Anterior cingulate cortex (tissue), 58 donors: ENCODE measurements at regions not wholly inside any gene's neighbourhood (a gene's known extent, or its start where the extent isn't known, plus 50 kb on each side); places are given as distances from the start of the nearest gene placed in this dataset.
"Not testable (repeated sequence)": the region's sequence is repeated elsewhere in the genome, so short reads cannot be mapped to it uniquely, and the experiment has no call there.

Source experiments
- DNase-seq, 58 donors: peaks; one replicate each; lab custom pipeline; 2025; lab: John Stamatoyannopoulos, UW

DNA sequence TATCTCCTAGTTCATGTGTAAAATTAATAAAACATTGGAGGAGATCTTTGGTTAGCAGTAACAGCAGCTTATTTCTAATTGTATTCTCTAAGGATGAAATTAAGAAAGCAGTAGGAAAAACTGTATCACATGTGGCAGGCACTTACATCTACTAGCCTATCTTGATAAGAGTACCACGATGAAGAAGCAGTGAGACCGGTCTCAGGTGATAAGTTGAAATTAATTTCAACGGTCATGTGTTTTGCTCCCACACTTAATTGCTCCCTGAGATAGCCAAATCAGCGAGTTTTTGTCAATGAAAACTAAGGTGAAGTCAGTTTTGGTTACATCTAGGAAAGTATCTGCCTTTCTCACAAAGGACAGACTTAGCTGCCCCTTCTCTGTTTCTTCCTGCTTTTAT lies 115.8 kb upstream of the WIPF3 start:
- DNase-seq, result not testable (repeated sequence)

DNA sequence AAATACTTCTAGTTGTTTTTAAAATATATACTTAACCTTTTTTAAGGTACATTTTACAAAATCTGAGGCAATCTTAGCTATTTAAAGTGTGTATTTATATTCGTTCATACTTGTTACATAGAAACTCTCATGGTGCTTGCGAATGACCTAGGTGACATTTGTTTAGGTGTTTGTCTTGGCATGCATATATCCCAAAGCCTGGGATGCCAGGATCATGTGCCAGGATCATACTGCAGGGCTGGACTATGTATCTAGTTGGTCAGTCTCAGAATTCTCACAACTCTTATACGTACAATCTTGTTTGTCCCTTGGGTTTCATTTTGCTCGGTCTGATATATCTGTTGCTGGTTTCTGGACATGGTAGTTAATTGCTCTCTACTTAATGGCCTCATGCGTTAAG lies 109.9 kb upstream of the WIPF3 start:
- DNase-seq, result not testable (repeated sequence)

DNA sequence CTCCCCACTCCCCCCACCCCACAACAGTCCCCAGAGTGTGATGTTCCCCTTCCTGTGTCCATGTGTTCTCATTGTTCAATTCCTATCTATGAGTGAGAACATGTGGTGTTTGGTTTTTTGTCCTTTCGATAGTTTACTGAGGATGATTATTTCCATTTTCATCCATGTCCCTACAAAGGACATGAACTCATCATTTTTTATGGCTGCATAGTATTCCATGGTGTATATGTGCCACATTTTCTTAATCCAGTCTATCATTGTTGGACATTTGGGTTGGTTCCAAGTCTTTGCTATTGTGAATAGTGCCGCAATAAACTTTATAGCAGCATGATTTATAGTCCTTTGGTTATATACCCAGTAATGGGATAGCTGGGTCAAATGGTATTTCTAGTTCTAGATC lies 106.6 kb upstream of the WIPF3 start:
- not testable (repeated sequence) for DNase-seq

DNA sequence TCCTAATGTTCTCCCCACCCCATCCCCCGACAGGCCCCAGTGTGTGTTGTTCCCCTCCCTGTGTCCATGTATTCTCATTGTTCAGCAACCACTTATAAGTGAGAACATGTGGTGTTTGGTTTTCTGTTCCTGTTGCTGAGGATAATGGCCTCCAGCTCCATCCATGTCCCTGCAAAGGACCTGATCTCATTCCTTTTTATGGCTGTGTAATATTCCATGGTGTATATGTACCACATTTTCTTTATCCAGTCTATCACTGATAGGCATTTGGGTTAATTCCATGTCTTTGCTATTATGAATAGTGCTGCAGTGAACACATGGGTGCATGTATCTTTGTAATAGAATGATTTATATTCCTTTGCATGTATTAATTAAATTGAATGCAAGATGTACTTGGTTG lies 104.8 kb upstream of the WIPF3 start:
- DNase-seq, result not testable (repeated sequence)

DNA sequence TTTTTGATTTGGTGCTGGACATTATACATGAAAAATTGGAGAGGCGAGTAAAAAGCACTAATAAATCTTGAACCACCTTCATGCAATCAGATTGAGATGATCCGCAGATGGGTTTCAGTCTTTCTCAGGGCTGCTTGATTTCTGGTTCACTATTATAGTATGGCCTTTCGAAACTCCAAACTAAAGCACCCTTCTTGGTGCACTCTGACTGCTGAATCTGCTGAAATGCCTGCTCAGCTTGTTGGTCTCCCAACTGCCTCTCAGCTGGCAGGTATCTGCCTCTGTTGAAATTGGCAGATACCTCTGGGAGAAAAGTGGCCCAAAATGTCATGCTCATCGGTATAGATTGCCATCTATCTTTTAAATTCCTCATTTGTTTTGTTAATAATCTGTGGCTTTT lies 102.5 kb upstream of the WIPF3 start:
- not testable (repeated sequence) for DNase-seq

DNA sequence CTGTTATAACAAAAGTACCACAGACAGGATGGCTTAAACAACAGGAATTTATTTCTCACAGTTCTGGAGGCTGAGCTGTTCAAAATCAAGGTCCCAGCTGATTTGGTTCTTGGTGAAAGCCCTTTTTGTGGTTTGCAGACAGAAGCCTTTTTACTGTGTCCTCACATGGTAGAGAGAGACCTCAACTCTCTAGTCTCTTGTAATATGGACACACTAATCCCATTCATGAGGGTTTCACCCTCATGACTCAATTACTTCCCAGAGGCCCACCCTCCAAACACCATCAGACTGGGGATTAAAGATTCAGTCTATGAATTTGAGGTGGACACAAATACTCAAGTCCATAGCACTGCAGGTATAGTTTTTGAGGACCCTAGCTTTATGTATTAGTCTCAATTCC lies 97.3 kb upstream of the WIPF3 start:
- DNase-seq, result peak in 2 of 58 donors; percentile 7 to 9

DNA sequence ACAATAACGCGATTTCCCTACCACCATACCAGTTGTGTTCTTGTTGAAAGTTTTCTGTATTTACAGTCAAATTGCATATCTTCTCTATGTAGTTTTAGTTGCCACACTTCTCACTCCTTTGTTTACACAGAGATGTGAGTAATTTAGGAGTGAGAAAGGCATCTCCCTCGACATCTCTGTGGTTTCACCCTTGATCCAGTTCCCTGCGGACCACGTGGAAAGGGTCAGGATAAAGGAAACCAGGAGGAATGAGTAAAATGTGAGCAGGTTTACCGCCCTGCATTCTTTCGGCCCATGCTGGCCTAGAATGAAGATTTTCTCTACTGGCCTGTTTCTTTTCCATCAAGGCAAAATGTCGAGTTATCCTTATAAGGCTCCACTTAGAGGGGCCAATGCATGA lies 83.2 kb upstream of the WIPF3 start:
- DNase-seq, result not testable (repeated sequence)

DNA sequence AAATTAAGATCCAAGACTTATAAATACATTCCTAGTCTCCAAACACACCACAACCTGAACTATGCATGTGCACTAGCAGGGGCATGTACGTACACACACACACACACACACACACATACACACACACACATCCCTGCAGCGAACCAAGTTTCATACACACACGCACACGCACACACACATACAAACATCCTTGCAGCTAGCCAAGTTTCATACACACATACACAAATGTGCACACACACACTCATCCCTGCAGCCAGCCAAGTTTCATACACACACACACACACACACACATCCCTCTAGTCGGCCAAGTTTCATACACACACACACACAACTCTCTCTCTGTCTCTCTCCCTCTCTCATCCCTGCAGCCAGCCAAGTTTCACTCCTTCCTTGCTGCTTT lies 82.7 kb upstream of the WIPF3 start:
- DNase-seq, result no peak

DNA sequence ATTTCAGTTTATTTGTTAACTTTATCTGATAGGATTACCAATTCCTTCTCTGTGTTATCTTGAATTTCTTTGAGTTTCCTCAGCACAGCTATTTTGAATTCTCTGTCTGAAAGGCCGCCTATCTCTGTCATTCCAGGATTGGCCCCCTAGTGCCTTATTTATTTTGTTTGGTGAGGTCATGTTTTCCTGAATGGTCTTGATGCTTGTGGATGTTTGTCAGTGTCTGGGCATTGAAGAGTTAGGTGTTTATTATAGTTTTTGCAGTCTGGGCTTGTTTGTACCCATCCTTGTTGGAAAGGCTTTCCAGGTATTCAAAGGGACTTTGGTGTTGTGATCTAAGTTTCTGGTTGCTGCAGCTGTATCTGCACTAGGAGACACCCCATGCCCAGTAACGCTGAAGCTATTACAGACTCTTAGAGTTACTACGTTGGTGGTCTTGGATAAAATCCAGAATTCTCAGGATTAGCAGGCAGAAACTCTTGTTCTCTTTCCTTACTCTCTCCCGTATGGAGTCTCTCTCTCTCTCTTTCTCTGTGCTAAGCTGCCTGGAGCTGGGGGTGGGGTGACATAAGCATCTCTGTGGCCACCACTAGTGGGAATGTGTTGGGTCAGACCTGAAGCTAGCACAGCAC lies 76.7 kb upstream of the WIPF3 start:
- DNase-seq, result not testable (repeated sequence)

DNA sequence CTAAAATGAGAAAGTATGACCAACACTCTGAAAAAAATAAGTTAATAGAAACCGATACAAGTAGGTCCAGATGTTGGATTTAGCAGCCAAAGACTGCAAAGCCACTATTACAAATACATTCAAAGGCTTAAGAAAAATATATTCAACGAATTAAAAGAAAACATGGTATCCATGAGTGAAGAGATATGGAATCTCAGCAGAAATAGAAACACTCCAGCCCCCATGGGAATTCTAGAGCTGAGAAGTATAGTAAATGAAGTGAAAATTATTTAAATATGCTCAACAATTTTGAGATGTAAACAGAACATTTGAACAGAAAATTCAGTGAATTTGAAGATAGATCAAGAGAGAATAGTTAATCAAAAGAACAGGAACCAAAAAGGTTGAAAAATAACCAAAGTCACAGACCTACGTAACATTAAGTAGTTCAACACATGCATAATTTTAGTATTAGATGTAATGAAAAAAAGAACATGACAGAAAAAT lies 72.0 kb upstream of the WIPF3 start:
- no peak for DNase-seq

DNA sequence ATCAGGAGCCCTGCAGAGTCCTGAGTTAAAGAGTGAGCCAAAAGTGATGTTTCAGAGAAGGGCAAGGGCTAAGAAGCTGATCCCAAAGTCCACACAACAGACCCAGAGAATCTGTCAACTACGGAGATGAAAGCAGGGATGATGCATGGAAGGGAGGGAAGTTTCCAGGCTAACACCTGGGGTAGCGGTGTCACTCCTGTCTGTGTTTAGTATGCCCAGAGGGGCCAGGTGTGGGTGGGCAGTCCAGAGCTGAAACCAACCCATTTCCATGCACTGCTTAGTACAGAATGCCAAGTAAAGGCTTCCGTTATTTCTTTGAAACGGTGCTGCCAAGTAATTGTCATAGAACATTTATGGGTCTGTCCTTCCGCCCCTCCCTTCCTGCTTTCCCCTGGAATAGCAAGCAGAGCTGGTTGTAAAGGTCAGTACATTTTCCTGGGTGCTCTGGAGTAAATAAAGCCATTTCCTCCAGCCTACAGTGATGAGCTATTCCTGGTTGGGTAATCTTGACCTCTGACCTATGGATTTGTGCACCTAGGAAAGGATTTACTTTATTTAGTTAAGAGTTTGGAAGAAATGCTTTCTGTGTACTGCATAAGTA lies 58.6 kb upstream of the WIPF3 start:
- not testable (repeated sequence) for DNase-seq

DNA sequence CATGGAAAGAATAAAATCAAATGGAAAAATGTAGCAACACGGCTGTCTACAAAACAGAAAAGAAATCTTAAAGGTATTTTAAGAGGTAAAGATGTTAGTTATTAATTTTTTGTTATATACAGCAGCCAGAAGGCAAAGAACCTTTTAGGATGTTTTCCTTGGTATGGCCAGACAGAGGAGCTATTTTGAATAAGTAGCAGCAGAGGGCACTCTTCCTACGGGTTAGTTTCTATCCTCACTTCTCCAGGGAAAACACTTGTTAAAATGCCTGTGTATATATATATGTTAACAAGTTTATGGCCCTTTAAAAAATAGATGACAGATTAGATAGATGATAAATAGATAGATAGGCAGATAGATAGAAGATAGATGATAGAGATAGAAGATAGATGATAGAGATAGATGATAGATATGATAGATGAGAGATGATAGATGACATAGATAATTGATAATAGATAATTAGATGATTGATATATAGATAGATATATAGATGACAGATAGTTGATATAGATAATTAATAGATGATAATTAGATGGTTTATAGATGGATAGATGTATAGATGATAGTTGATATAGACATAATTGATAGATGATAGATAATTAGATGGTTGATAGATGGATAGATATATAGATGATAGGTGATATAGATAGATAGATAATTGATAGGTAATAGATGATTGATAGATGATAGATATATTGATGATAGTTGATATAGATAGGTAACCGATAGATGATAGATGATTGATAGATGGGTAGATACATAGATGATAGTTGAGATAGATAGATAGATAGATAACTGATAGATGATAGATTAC lies 57.8 kb upstream of the WIPF3 start:
- peak in 5 of 58 donors; percentile 1 to 45 (median 2) for DNase-seq

DNA sequence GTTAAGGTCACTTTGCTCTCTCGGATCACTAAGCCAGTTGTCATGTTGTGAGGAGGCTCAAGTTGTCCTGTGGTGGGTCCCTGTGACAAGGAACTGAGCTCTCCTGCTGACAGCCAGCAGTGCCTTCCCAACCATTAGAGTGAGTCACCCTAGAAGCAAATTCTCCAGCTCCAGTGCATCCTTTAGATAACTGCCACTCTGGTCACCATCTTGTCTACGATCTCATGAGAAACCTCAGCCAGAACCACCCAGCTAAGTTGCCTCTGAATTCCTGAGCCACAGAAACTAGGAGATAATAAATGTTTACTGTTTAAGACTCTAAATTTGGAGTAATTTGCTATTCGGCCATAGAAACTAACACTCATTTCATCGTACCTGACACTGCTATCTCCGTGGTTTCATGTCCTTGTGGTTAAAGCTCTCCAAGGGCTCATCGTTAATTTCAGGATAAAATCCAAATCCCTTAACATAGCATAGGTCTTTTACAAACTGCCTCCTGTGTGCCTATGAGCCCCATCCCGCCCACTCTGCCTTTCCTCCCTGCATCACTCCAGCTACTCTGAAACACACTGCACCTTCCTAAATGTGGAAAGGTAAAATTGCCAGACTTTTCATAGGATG lies 56.5 kb upstream of the WIPF3 start:
- peak in 2 of 58 donors; percentile 4 to 45 for DNase-seq

DNA sequence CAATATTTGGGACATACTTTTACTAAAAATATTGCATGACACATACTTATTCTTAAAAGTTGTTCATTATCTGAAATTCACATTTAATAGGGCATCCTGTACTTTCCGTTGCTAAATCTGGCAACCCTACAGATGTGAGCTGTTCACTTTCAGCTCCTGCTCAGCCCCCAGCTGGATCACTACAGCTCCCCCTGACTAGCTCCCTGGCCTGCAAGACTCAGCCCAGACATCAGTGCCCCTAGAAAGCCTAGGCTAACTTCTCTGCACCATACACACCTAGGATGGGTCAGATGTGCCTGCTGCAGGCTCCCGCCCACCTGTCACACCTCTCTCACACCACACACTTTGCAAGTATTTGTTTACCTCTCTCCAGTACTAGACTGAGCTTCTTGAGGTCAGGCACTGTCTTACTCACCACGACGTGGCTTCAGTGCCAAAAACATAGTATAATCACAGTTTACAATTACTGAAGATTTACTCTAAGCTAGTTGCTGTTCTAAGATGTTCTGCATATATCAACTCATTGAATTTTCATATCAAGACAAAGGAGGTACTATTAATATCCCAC lies 55.9 kb upstream of the WIPF3 start:
- DNase-seq, result peak in 1 of 58 donors; percentile 4

DNA sequence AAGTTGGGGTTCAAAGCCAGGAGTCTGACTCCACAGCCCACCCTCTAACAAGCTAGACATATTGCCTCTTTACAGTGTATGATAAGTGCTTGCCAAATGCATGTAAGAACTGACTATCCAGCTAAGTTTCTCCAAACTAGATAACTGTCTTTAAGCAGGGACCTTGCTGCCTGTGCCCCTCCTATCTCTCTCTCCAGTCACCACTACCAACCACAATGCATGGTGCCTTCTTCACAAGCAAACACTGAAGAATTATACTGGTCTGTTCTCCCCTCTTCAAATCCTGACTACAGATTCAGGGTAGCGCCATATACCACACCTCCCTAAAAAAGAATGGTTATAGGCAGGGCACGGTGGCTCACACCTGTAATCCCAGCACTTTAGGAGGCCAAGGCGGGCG lies 55.3 kb upstream of the WIPF3 start:
- DNase-seq, result not testable (repeated sequence)

DNA sequence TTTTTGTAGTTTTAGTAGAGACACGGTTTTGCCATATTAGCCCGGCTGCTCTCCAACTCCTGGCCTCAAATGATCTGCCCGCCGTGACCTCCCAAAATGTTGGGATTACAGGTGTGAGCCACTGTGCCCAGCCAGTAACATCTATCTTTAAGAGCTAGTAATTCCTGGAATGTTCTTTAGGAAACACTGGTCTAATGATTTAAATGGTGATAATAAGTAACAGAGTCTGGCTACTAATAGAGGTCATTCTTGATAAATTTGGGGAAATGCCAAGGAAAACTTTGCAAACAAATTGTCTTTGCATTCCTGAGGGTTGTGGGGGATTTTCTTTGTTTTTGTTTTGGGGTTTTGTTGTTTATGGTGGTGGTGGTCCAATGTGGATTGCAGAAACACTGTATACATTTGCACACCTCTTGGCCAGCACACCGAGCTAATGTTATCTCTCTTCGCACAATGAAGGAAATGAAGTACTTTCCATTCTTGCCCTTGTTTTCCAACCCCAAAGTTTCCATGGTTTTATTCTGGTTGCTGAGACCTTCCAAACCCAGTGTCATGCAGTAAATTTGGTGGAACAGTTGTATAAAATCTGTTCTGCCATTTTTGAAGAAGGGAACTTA lies 51.3 kb upstream of the WIPF3 start:
- DNase-seq, result no peak
